HepG2 (cell line): ENCODE measurements at regions not wholly inside any gene's neighbourhood (a gene's known extent, or its start where the extent isn't known, plus 50 kb on each side); places are given as distances from the start of the nearest gene placed in this dataset.

ENCODE experiments used
- ATAC-seq: fragments of 200-7000 bp; cut with Tn5 transposase; 3 replicates; pipeline ENCODE4 v1.9.1; 2020; ENCODE audit warnings: mild to moderate bottlenecking, moderate library complexity
- BruUV-seq: library from RNA; stranded (reverse); fragments of 400-500 nt; replicated peaks from 2 replicates; lab custom pipeline; 2021; lab: Mats Ljungman, UMichigan
- CTCF ChIA-PET: fragments of 300-600 bp; formaldehyde crosslinking; extraction: SDS; loops from one replicate; lab custom pipeline; 2021; ENCODE audit warnings: low total read pairs, inconsistent platforms, low intra/inter-chr PET ratio; lab: Yijun Ruan, JAX
- POLR2A ChIA-PET: fragments of 350-600 bp; sonication (Branson Sonifier 250); formaldehyde crosslinking; loops from one replicate; lab custom pipeline; 2020; ENCODE audit warnings: antibody characterized with exemption, inconsistent platforms; lab: Yijun Ruan, JAX
- DNase-seq: peaks from one replicate; pipeline ENCODE4 v3.0.0-alpha.2; 2015; ENCODE audit warnings: low spot score
- FAIRE-seq: peaks from 3 replicates; lab custom pipeline; 2011; peaks lifted over from hg19 to GRCh38; lab: Jason Lieb, UNC
- H2AFZ ChIP-seq: one replicate; pipeline ENCODE4 v1.6.1; 2011; ENCODE audit warnings: low read length, inconsistent platforms
- H3K27ac ChIP-seq: fragments of 300-600 bp; 3 replicates; pipeline ENCODE4 v1.8.0; 2011; ENCODE audit warnings: mixed run types, mild to moderate bottlenecking, mixed read lengths, low read length, inconsistent platforms; ENCODE audit not compliant: insufficient read depth; ENCODE audit errors: extremely low read length
- H3K27me3 ChIP-seq, 2 experiments: fragments of 200-600 bp in 1 of 2; 2 replicates in 1 of 2; 3 replicates in 1 of 2; pipeline versions ENCODE4 v1.6.0 to v1.8.0; 2011; ENCODE audit warnings: low read length in 2 of 2, mild to moderate bottlenecking in 2 of 2, moderate library complexity in 2 of 2, inconsistent platforms in 1 of 2; ENCODE audit not compliant: insufficient read depth in 2 of 2, control insufficient read depth in 1 of 2
- H3K36me3 ChIP-seq, 2 experiments: fragments of 200-600 bp in 1 of 2; replicated peaks in 1 of 2; 2 replicates in 1 of 2; 3 replicates in 1 of 2; pipeline versions ENCODE4 v1.5.1 to v1.8.0; 2011; ENCODE audit warnings: low read length in 2 of 2, inconsistent platforms in 1 of 2; ENCODE audit not compliant: insufficient read depth in 2 of 2, control insufficient read depth in 1 of 2
- H3K4me1 ChIP-seq: 2 replicates; pipeline ENCODE4 v1.5.1; 2012; ENCODE audit warnings: low read length, inconsistent platforms; ENCODE audit not compliant: insufficient read depth
- H3K4me2 ChIP-seq: 2 replicates; pipeline ENCODE4 v1.6.0; 2011; ENCODE audit warnings: low read depth, low read length, inconsistent platforms
- H3K4me3 ChIP-seq, 3 experiments: fragments of 200-600 bp in 1 of 3; sonication (generic), shearing (Covaris generic) in 1 of 3; replicated peaks in 1 of 3; 2 replicates each; pipeline ENCODE4 v1.5.1; 2011 to 2016; ENCODE audit warnings: low read length in 3 of 3, inconsistent platforms in 2 of 3, low read depth in 2 of 3, mild to moderate bottlenecking in 2 of 3, control low read depth in 1 of 3, mixed read lengths in 1 of 3; ENCODE audit not compliant: insufficient read depth in 1 of 3
- H3K79me2 ChIP-seq: one replicate; pipeline ENCODE4 v1.6.1; 2011; ENCODE audit warnings: low read length, inconsistent platforms; ENCODE audit not compliant: insufficient read depth
- H3K9ac ChIP-seq: 2 replicates; pipeline ENCODE4 v1.6.0; 2011; ENCODE audit warnings: mild to moderate bottlenecking, low read depth, low read length, inconsistent platforms; ENCODE audit not compliant: insufficient read depth
- H3K9me3 ChIP-seq: 2 replicates; pipeline ENCODE4 v1.5.1; 2012; ENCODE audit warnings: mild to moderate bottlenecking, low read length
- H4K20me1 ChIP-seq: 2 replicates; pipeline ENCODE4 v1.6.0; 2011; ENCODE audit warnings: inconsistent platforms, mild to moderate bottlenecking, low read length, moderate library complexity; ENCODE audit not compliant: insufficient read depth
- ATF4 ChIP-seq, 2 experiments: fragments of 450-650 bp in 1 of 2; sonication (generic) in 1 of 2; formaldehyde crosslinking; IDR thresholded peaks; 2 replicates each; pipeline versions ENCODE4 v1.5.0 to v1.8.0; 2020 to 2022; ENCODE audit warnings: mild to moderate bottlenecking in 1 of 2, missing genetic modification reagents in 1 of 2
- CEBPZ ChIP-seq: IDR thresholded peaks from 2 replicates; pipeline ENCODE4 v1.6.1; 2012; ENCODE audit warnings: low read length, improper control_type of control experiment
- GRHL1 ChIP-seq: sonication (generic); formaldehyde crosslinking; conservative IDR thresholded peaks from 2 replicates; pipeline ENCODE4 v1.8.0; 2022; ENCODE audit warnings: missing genetic modification reagents
- HMG20A ChIP-seq: IDR thresholded peaks from 2 replicates; pipeline ENCODE4 v1.6.1; 2016; ENCODE audit warnings: borderline replicate concordance
- RFX5 ChIP-seq: IDR thresholded peaks from 2 replicates; pipeline ENCODE4 v1.6.1; 2011; ENCODE audit warnings: low read depth, low read length, improper control_type of control experiment
- TIGD3 ChIP-seq: sonication (generic); formaldehyde crosslinking; IDR thresholded peaks from 2 replicates; pipeline ENCODE4 v1.5.1; 2020; ENCODE audit warnings: mild to moderate bottlenecking, missing genetic modification reagents, borderline replicate concordance
- ZBTB38 ChIP-seq: sonication (generic); formaldehyde crosslinking; IDR thresholded peaks from 2 replicates; pipeline ENCODE4 v1.5.1; 2020; ENCODE audit warnings: mild to moderate bottlenecking, missing genetic modification reagents
- ZNF292 ChIP-seq: sonication (generic); formaldehyde crosslinking; IDR thresholded peaks from 2 replicates; pipeline ENCODE4 v1.8.1; 2022; ENCODE audit warnings: mild to moderate bottlenecking, low read depth, missing genetic modification reagents, borderline replicate concordance
- ZNF350 ChIP-seq: sonication (generic); formaldehyde crosslinking; IDR thresholded peaks from 2 replicates; pipeline ENCODE4 v1.4.0; 2020; ENCODE audit warnings: mild to moderate bottlenecking, low read depth, missing genetic modification reagents, borderline replicate concordance
- ZSCAN20 ChIP-seq: sonication (generic); formaldehyde crosslinking; IDR thresholded peaks from 2 replicates; pipeline ENCODE4 v1.4.0; 2020; ENCODE audit warnings: missing genetic modification reagents, mild to moderate bottlenecking, borderline replicate concordance
- WGBS: methylation state at CpG from one replicate; pipeline ENCODE4 v1.1.6; 2017; ENCODE audit warnings: low lambda C conversion rate; 5-methylcytosine and 5-hydroxymethylcytosine counted together
- in situ Hi-C: cut with HindIII; loops from 2 replicates; pipeline ENCODE4 v1.10.0; 2017; ENCODE audit warnings: low pct_unique_long_range_greater_than_20kb; ENCODE audit not compliant: extremely low pct_ligation_motif_present
- intact Hi-C: fragments of 100-400 bp; cut with micrococcal nuclease; formaldehyde crosslinking; loops from one replicate; pipeline ENCODE4 v1.10.0; 2022; ENCODE audit not compliant: unreplicated experiment

GRCh38 chr1:54464477-54465146 is 58.4 kb upstream of the SSBP3 start (continued):
- TF ChIP-seq GRHL1 (CRISPR knock-in tag), result no peak

GRCh38 chr1:54464031-54464476 is 57.9 kb upstream of the SSBP3 start:
- ChIA-PET CTCF (no interaction called here), POLR2A (interaction anchor here (1.0 kb wide), 1 partner anchor 264 kb away, joined by 3 read pairs; the partner anchor contains the start of genes CYB5RL and MRPL37)
- no peak for ATAC-seq
- peaks cover 29% of the 10 kb centered on the region for H3K4me1 ChIP-seq
- in situ Hi-C loops (no loop called here), intact Hi-C loops (no loop called here)
- no peak overlapping the region for H3K9ac ChIP-seq
- no peak overlapping the region for H3K27ac ChIP-seq
- peaks cover 2 to 44% of the 10 kb centered on the region in 2 experiments; a peak in 3 of 5 replicates for H3K27me3 ChIP-seq
- H3K4me2 ChIP-seq, result no peak overlapping the region; the same call in 1 of the 2 replicates
- H2AFZ ChIP-seq, result no peak overlapping the region
- no peak for DNase-seq
- no peaks in the 10 kb centered on the region for H3K36me3 ChIP-seq
- H3K79me2 ChIP-seq, result no peaks in the 10 kb centered on the region
- TF ChIP-seq TIGD3 (CRISPR knock-in tag) (no peak), CEBPZ (no peak), HMG20A (CRISPR knock-in tag) (no peak), RFX5 (no peak), ZSCAN20 (CRISPR knock-in tag) (no peak), ATF4 (CRISPR knock-in tag; IDR thresholded peaks at IDR 0.05) (no peak), ZBTB38 (CRISPR knock-in tag) (no peak), ZNF350 (CRISPR knock-in tag) (no peak), ZNF292 (CRISPR knock-in tag) (no peak)
- 8% methylated on average over 6 of the region's 7 CpGs for WGBS
- no TSS peak for BruUV-seq
- no peaks in the 10 kb centered on the region for H3K9me3 ChIP-seq
- H4K20me1 ChIP-seq, result no peaks in the 10 kb centered on the region
- FAIRE-seq, result no peak
- H3K4me3 ChIP-seq, result no peak overlapping the region
